ENCODE measurements at regions not wholly inside any gene's neighbourhood (a gene's known extent, or its start where the extent isn't known, plus 50 kb on each side); places are given as distances from the start of the nearest gene placed in this dataset.
"Not testable (repeated sequence)": the region's sequence is repeated elsewhere in the genome, so short reads cannot be mapped to it uniquely, and the experiment has no call there.

GRCh38 chr9:85792057-85792456 lies 50.3 kb upstream of the AGTPBP1 start:
- DNase-seq (ENCODE audit: low read depth): not testable (repeated sequence)

- DNase-seq (ENCODE audit: low read depth): peak; percentile 27
Measured at GRCh38 chr9:85802978-85803695, 61.4 kb upstream of the AGTPBP1 start.

- not testable (repeated sequence) for DNase-seq (ENCODE audit: low read depth)
Measured at GRCh38 chr9:85804847-85805133, 63.0 kb upstream of the AGTPBP1 start.

GRCh38 chr9:85805134-85806005 lies 63.6 kb upstream of the AGTPBP1 start:
- DNase-seq (ENCODE audit: low read depth): peak; percentile 71

GRCh38 chr9:85808329-85808728 lies 66.6 kb upstream of the AGTPBP1 start:
- DNase-seq (ENCODE audit: low read depth): not testable (repeated sequence)

GRCh38 chr9:85813388-85813787 lies 71.6 kb upstream of the AGTPBP1 start:
- not testable (repeated sequence) for DNase-seq (ENCODE audit: low read depth)

GRCh38 chr9:85814800-85815199 lies 73.0 kb upstream of the AGTPBP1 start:
- DNase-seq (ENCODE audit: low read depth): not testable (repeated sequence)

- not testable (repeated sequence) for DNase-seq (ENCODE audit: low read depth)
Measured at GRCh38 chr9:85818971-85819370, 77.2 kb upstream of the AGTPBP1 start.

- not testable (repeated sequence) for DNase-seq (ENCODE audit: low read depth)
Measured at GRCh38 chr9:85820598-85820997, 78.8 kb upstream of the AGTPBP1 start.

GRCh38 chr9:85824949-85825348 lies 83.2 kb upstream of the AGTPBP1 start:
- not testable (repeated sequence) for DNase-seq (ENCODE audit: low read depth)

- not testable (repeated sequence) for DNase-seq (ENCODE audit: low read depth)
Measured at GRCh38 chr9:85834591-85834990, 92.8 kb upstream of the AGTPBP1 start.

GRCh38 chr9:85843949-85844348 lies 97.0 kb upstream of the NAA35 start:
- DNase-seq (ENCODE audit: low read depth): not testable (repeated sequence)

- not testable (repeated sequence) for DNase-seq (ENCODE audit: low read depth)
Measured at GRCh38 chr9:85847782-85848181, 93.2 kb upstream of the NAA35 start.

GRCh38 chr9:85858056-85858750 lies 82.7 kb upstream of the NAA35 start:
- no peak for DNase-seq (ENCODE audit: low read depth)

- DNase-seq (ENCODE audit: low read depth): no peak
Measured at GRCh38 chr9:85859765-85860164, 81.2 kb upstream of the NAA35 start.

- not testable (repeated sequence) for DNase-seq (ENCODE audit: low read depth)
Measured at GRCh38 chr9:85861882-85862281, 79.1 kb upstream of the NAA35 start.

GRCh38 chr9:85863875-85864274 lies 77.1 kb upstream of the NAA35 start:
- no peak for DNase-seq (ENCODE audit: low read depth)

- no peak for DNase-seq (ENCODE audit: low read depth)
Measured at GRCh38 chr9:85871008-85871407, 69.9 kb upstream of the NAA35 start.

- DNase-seq (ENCODE audit: low read depth): not testable (repeated sequence)
Measured at GRCh38 chr9:85871683-85872082, 69.3 kb upstream of the NAA35 start.

- no peak for DNase-seq (ENCODE audit: low read depth)
Measured at GRCh38 chr9:85872463-85872862, 68.5 kb upstream of the NAA35 start.

- DNase-seq (ENCODE audit: low read depth): no peak
Measured at GRCh38 chr9:85876628-85877027, 64.3 kb upstream of the NAA35 start.

GRCh38 chr9:85878872-85879597 lies 61.9 kb upstream of the NAA35 start:
- DNase-seq (ENCODE audit: low read depth): not testable (repeated sequence)

Data from T-helper 22 cell (primary cell).